ENCODE measurements at regions not wholly inside any gene's neighbourhood (a gene's known extent, or its start where the extent isn't known, plus 50 kb on each side); places are given as distances from the start of the nearest gene placed in this dataset.

DNA sequence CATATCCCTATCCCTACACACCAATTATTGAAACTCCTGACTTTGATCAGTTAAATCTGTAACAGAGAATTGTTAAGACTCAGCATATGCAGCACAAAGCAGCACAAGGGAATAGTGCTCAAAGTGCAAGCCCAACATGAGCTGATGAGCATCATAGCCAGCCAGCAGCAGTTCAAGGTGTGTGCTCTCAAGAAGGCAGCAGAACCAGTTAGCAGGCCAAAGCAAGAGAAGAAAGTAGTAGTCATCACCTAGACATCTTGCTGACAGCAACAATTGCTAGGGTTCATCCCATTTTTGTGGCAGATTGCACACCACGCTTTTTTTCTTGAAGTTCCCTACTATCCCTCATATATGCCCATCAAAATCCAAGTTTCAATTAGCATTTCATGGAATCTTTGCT, 478.3 kb downstream of the COL11A1 start:
- Histone ChIP-seq H2AK5ac (ENCODE audit: low read depth, low read length) (no peak overlapping the region), H4K8ac (ENCODE audit: low read depth in 2 of 2, low read length in 2 of 2) (no peak overlapping the region), H3K27ac (ENCODE audit: insufficient read depth, low read length) (no peak overlapping the region), H4K5ac (ENCODE audit: low read depth, low read length) (no peak overlapping the region), H2BK20ac (ENCODE audit: low read depth, low read length) (no peak overlapping the region), H2AK9ac (replicated peaks; ENCODE audit: low read depth, low read length, poor library complexity) (no peak overlapping the region), H3K18ac (ENCODE audit: low read depth, low read length) (no peak overlapping the region), H2AFZ (replicated peaks; ENCODE audit: low read length, poor library complexity) (no peak overlapping the region), H3K4me1 (ENCODE audit: control insufficient read depth, insufficient read depth, low read length) (no peaks in the 10 kb centered on the region), H3K23ac (ENCODE audit: low read depth, low read length) (no peak overlapping the region), H3K9me1 (ENCODE audit: insufficient read depth, low read length) (no peaks in the 10 kb centered on the region), H4K20me1 (ENCODE audit: insufficient read depth, low read length) (no peaks in the 10 kb centered on the region), H2BK15ac (ENCODE audit: low read depth, low read length) (no peak overlapping the region), H3K14ac (replicated peaks; ENCODE audit: low read depth, low read length) (no peak overlapping the region), H2BK5ac (ENCODE audit: low read depth, low read length, poor library complexity, severe bottlenecking) (no peak overlapping the region), H3K9me3 (ENCODE audit: control insufficient read depth, insufficient read depth, low read length) (no peaks in the 10 kb centered on the region), H3K36me3 (ENCODE audit: control insufficient read depth, insufficient read depth, low read length) (no peaks in the 10 kb centered on the region), H3K4ac (ENCODE audit: low read depth, low read length) (no peak overlapping the region), H3K56ac (ENCODE audit: extremely low read depth, insufficient read depth, low read length) (no peak overlapping the region), H3K4me3 (ENCODE audit: insufficient read depth, low read depth, low read length) (no peak overlapping the region), H4K91ac (ENCODE audit: insufficient read depth, low read depth, low read length) (no peak overlapping the region), H3K79me1 (ENCODE audit: low read depth in 1 of 2, low read length in 2 of 2) (no peaks in the 10 kb centered on the region), H2BK120ac (ENCODE audit: low read depth, low read length) (no peak overlapping the region), H3K4me2 (ENCODE audit: low read depth, low read length) (no peak overlapping the region), H3K9ac (ENCODE audit: low read depth, low read length) (no peak overlapping the region), H3K27me3 (ENCODE audit: control insufficient read depth, insufficient read depth, low read length) (no peaks in the 10 kb centered on the region)
- CTCF ChIA-PET = no interaction called here
- POLR2A ChIA-PET (ENCODE audit: unreplicated experiment) = no interaction called here
- ATAC-seq (ENCODE audit: low read depth) (no peak), DNase-seq (no peak)
- BruUV-seq (replicated peaks) = no TSS peak
- dilution Hi-C loops (cut with HindIII; ENCODE audit: low sequenced_read_pairs, unreplicated experiment) = no loop called here
- TF ChIP-seq MAFK (IDR thresholded peaks at IDR 0.05; ENCODE audit: low read depth, low read length) (no peak), RFX5 (IDR thresholded peaks at IDR 0.05; ENCODE audit: low read depth, low read length) (no peak), SMC3 (IDR thresholded peaks at IDR 0.05; ENCODE audit: low read depth, low read length) (no peak), RAD21 (IDR thresholded peaks at IDR 0.05; ENCODE audit: low read length) (no peak), MAZ (IDR thresholded peaks at IDR 0.05; ENCODE audit: borderline replicate concordance, low read depth, low read length) (no peak), CTCF (conservative IDR thresholded peaks at IDR 0.05; ENCODE audit: low read depth, low read length) (no peak), CHD1 (IDR thresholded peaks at IDR 0.05; ENCODE audit: low read depth, low read length) (no peak), CEBPB (IDR thresholded peaks at IDR 0.05; ENCODE audit: low read depth, low read length) (no peak), FOS (IDR thresholded peaks at IDR 0.05; ENCODE audit: low read depth, low read length) (no peak), USF2 (IDR thresholded peaks at IDR 0.05; ENCODE audit: low read depth, low read length) (no peak)
- WGBS, 2 experiments (ENCODE audit: extremely low coverage in 2 of 2, insufficient read length in 1 of 2) = no CpG with 5 or more reads among the region's 1 CpG
- in situ Hi-C loops (cut with MboI; ENCODE audit: low sequenced_read_pairs) = no loop called here
- intact Hi-C loops (cut with micrococcal nuclease) = no loop called here
